ENCODE measurements at regions not wholly inside any gene's neighbourhood (a gene's known extent, or its start where the extent isn't known, plus 50 kb on each side); places are given as distances from the start of the nearest gene placed in this dataset.

DNA sequence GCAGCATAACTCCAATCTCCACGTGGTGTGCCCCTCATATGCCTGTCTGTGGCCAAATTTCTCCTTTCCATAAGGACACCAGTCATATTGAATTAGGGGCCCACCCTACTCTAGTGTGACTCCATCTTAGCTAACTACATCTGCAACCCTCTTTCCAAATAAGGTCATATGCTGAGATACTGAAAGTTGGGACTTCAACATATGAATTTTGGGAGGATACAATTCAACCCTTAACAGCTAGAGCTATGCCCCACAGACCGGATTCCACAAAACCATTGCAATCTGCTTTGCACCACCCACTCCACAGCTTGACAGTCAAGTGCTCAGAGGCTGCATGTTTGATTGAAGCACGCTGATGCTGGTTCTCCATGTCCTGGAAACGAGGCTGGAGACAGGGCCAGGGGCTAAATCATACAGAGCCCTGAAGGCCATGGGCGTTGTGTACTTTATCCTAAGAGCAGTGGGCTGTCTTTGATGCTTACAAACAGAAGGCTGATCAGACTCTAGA is 122.8 kb downstream of the MTX3 start:
- no peak for DNase-seq

DNA sequence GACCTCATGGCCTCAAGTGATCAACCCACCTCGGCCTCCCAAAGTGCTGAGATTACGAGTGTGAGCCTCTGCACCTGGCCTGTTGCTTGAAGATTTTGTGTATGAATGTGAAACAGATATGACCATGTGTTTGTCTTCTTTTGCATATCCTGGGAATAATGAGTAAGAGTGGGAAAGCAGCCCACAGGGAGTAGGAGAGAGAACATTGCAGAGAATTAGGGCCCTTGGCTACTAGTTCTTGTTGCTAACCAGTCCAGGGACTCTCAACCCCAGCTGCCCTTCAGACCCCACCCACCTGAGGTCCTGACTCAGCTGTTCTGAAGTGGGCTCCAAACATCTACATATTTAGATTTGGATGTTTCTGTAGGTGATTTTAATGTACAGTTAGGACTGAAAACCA is 125.5 kb downstream of the MTX3 start:
- DNase-seq, result no peak

DNA sequence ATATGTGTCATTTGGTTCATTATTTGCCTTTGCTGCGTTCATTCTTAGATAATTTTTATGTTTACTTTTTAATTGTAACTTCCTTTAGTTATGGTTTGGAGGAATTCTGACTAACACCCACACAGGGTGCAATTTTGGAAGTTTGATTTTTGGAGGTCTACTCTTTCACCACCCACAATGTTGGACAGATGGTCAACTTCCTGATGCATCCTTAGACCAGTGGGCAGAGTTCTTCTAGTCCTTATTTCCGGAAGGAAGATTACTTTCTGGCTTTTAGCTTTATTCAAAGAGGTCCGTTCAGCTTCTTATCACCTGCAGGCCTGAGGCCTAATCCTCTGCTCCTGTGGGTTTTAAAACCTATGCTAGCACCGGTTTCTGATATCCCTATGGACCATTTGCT is 126.7 kb downstream of the MTX3 start:
- no peak for DNase-seq

DNA sequence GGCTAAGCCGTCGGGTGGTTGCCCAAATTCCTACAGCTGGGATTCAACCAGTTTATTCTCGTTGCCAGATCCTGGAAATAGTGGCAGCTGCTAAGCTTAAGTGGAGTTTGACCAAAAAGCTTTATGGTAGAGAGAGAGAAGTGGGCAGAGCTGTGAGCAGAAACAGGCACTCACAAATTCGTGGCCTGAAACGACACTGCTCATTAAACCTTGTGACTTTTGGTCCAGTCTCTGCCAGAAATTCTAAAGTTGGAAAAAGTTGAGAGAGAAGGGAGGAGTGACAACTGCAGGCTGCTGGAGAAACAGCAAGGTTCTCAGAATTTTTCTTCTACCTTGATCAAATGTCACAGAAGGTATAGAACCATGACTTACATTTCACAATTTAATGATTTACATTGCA is 131.5 kb downstream of the MTX3 start:
- no peak for DNase-seq

DNA sequence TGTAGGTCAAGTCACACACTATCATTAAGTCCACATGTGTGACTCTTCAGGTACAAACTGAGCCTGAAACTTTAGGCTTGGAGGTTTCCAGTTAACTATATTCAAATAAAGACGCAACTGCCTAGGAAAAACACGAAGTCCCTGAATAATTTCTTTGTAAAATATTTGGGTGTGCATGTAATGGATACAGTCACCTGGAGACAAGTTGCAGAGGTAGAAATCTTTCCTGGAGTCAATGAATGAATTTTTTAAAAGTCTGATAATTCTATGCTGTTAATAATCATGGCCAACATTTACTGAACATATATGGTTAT is 132.7 kb downstream of the MTX3 start:
- DNase-seq, result no peak

DNA sequence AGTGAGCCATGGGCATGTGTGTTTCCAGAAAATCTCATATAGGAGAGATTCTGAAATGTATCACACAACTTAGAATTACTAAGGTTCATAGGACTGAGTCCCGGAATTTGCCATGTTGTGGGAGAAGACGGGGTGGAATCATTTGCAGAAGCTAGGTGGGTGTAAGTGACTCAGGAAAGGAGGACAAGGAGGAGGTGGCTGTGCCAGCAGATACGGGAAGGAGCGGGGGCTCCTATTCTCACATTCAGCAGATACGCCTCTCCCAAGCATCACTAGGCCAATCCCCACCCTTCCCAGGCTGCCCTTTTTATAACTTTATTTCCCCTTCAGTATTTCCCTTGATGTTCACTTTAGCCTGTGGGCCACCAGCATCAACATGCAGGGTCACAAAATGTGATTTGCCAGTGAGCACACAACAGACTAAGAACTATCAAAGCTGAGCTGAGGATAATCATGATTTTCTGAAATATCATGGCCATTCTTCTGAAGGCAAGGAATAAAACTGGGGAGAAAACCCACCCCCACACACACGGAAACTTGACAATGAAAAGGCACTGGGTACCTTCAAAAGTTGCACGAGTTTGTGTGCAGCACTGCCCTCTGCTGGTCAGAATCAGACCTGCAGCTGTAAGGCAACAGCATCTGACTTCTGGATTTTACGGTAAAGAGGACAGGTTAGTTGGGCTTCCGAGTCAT is 133.2 kb downstream of the MTX3 start:
- peak; percentile 77 for DNase-seq

DNA sequence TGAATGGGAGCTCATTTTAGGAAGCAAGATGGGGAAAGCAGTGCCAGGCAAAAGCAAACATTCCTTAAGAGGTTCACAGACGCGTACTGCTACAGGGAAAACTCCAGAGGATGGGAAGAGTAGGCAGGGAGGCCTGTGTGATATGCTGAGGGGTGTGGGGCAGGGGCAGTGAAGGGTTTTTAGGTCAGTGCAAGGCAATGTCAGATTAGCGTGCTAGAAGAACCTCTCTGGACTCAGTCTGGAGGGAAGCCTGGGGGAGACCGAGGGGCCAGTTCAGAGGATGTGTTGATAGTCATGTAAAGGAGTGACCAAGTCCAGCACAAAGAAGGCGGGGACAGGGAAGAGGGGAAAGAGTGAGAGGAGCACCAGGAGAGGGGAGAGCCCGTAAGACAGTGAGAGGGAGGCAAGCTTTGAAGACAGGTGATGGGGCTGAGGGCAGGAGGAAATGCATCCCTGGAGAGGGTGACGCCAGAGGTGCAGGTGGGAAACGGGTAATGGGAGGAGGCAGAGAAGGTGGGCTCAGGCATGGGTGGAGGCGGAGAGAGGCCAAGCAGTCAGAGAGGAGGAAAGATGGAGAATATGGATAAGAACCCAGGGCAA is 134.5 kb downstream of the MTX3 start:
- DNase-seq, result no peak

DNA sequence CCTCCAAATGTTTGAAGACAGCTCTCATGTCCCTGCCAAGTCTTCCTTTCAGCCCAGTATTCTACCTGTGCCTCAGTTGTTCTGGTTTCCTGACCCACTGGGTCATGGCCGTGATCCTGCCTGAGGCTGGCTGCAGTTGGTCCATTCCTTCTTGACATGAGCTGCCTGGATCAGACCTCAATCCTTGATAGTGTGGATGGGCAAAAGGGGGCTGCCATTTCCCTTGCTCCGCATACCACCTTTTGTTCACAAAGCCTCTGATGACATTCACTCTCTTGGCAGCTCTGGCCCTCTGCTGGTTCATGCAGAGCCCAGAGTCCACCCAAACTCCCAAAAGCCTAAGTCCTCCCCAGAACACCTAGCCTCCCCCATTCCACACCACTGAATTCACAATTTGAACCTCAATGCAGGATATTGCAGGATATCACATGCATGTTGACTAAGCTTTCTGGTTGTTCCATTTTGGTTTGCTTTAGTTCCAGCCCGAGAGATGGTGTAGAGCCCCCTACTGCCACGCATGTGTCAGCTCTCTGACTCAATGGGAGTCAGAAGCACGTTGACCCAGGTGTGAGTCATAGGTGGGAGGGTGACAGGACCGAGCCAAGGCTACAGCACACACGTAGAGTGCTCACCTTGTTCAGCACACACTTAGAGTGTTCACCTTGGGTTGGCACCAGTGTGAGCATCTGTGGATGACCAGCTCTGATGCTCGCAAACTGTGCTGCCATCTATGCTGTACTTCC is 137.2 kb downstream of the MTX3 start:
- DNase-seq, result no peak

DNA sequence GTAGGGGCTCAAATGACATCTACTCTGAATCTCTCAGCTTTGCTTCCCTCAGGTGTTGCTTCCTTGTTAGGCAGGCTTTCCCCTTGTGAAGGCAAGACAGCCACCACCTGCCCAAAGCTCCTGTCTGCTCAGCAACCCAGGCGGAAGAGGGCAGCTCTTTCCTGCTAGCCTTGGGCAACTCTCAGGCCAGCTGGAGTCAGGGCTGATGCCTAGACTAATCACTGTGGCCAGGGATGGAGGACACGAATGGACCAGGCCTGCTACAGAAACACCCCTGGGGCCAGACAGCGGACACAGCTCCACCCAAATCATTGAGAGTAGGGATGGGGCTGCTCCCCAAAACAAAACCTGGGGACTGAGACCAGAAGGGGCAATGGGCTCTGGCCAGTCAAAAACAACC is 138.0 kb downstream of the MTX3 start:
- DNase-seq, result no peak

DNA sequence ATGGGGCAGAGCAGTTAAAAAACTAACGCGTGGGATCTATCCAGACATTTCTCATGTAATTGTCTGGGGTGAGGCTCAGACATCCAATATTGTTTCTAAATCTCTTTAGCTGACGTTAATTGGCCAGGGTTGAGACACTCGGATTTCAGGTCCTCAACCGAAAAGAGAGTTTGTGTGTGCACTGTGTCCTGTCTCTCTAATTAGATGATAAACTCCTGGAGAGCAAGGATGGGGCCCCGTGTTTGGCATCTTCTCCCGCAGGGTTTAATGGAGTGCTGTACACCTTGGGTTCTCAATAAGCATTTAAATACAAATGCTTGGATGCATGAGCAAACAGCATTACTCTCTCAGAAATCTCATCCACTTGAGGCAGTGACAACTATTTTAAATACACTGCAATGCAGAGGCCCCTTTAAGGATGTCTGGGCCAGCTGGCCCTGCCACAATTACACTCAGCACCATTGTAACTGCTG is 139.6 kb downstream of the MTX3 start:
- DNase-seq, result no peak

DNA sequence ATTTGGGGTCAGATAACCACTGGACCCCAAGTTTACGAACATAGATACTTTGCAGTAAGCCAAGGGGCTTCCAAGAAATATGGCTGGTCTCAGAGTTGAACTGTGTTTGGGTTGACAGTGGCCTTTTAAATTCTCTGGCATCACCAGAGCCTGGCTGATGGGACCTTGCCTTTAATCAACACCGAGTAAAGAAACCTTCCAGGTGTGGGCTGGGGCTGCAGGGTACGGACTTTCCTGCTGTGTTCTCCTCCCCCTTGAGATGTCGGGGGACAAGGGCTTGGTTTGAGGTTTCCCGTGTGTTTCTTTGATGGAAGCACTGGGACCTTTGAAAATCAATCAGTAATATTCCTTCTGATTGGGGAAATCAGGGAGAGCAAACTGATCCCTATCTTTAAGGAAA is 140.1 kb downstream of the MTX3 start:
- DNase-seq, result no peak

DNA sequence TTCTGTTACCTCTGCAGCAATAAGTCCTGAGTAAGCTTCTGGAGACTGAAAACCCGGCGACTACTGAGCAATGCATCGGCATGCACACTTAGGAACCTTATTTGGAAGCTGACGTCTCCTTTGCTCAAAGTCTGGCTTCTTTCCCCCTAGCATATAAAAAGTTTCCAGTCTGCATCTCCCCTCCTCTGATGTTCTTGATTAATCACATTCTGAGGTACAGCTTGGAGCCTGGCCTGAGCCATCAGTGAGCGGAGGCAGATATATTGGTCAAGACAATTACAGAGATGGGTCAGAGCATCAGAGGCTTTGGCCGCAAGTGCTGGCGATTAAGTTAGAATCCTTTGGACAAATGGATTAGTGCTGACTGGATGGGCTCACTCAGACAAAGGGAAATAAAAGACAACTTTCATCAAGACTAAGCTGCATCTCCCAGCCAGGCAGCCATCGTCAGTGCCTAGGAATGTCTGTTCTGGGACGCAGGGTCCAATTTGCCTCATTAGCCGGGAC is 140.7 kb downstream of the MTX3 start:
- DNase-seq, result peak; percentile 55

DNA sequence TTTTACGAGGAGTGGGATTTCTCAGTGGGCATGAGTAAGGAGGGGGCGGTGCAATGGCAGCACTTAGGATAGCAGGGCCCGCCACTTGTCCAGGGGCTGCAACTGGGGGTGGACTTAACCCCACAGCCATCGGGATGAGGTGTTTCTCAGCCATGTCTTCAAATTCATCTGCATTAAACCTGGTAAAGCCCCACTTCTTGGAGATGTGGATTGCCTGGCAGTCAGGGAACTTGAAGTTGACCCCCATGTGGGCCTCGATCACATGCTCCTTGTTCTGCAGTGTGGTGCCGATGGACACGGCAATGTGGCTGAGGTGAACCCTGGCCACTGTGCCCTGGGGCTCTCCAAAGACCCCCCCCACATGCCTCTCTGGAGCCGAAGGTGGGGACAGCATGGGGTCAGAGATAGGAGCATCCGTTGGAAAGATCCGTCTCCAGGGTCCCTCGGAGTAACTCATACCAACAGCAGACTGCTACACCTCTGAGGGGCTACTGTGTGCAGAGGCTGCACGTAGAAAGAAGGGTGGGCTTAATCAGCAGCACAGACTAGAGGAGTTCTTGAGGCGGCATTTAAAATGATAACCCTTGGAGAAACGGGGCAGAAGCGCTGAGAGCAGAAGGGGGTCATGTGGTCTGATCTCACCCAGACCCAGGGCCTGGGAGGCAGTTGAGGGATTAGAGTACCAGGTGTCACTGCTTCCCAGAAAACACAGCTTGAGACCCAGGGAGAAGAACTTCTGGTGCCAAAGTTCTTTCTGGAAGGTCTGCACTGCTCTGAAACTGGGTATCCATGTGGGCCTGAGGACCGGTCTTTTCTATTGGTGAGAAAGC is 141.4 kb downstream of the MTX3 start:
- no peak for DNase-seq

Data from retina (tissue), 1 donor.